SK-N-MC (cell line): ENCODE measurements at regions not wholly inside any gene's neighbourhood (a gene's known extent, or its start where the extent isn't known, plus 50 kb on each side); places are given as distances from the start of the nearest gene placed in this dataset.
"Not testable (repeated sequence)": the region's sequence is repeated elsewhere in the genome, so short reads cannot be mapped to it uniquely, and the experiment has no call there.

Experiments used
- DNase-seq: peaks from one replicate; pipeline ENCODE4 v3.0.0-alpha.2; 2011; ENCODE audit warnings: low read depth, low spot score
- H3K27ac ChIP-seq: fragments of 200-600 bp; sonication (generic); 2 replicates; pipeline ENCODE4 v1.5.1; 2016; ENCODE audit warnings: mixed run types
- H3K36me3 ChIP-seq: fragments of 200-600 bp; sonication (generic); 2 replicates; pipeline ENCODE4 v1.6.1; 2017; ENCODE audit warnings: antibody characterized with exemption, low read length, mixed read lengths; ENCODE audit not compliant: insufficient read depth
- H3K4me3 ChIP-seq: fragments of 200-600 bp; sonication (generic); 2 replicates; pipeline ENCODE4 v1.5.1; 2016
- H3K9ac ChIP-seq: fragments of 200-600 bp; sonication (generic); 2 replicates; pipeline ENCODE4 v1.8.0; 2017; ENCODE audit warnings: mixed run types, mixed read lengths; ENCODE audit not compliant: insufficient read length
- H3K9me3 ChIP-seq: fragments of 200-600 bp; sonication (generic); 2 replicates; pipeline ENCODE4 v1.6.1; 2017; ENCODE audit warnings: low read depth, mild to moderate bottlenecking, antibody characterized with exemption, low read length, moderate library complexity, mixed read lengths
- EZH2 ChIP-seq: fragments of 200-600 bp; sonication (generic); IDR thresholded peaks from one replicate; pipeline ENCODE4 v1.6.1; 2017; ENCODE audit warnings: antibody characterized with exemption
- FOXP2 ChIP-seq: optimal IDR thresholded peaks from 2 replicates; pipeline ENCODE3; 2011; ENCODE audit warnings: mild to moderate bottlenecking, moderate library complexity; ENCODE audit not compliant: insufficient read depth; ENCODE audit errors: extremely low read length, control extremely low read depth
- POLR2AphosphoS5 ChIP-seq: IDR thresholded peaks from 2 replicates; pipeline ENCODE4 v1.6.1; 2012; ENCODE audit warnings: mild to moderate bottlenecking, low read depth, low read length, borderline replicate concordance

GRCh38 chr16:58801838-58802237 is 67.7 kb upstream of the GOT2 start:
- Histone ChIP-seq H3K4me3 (no peak overlapping the region), H3K36me3 (no peaks in the 10 kb centered on the region), H3K9me3 (no peaks in the 10 kb centered on the region), H3K9ac (no peak overlapping the region), H3K27ac (no peak overlapping the region)
- DNase-seq: no peak
- TF ChIP-seq EZH2 (no peak), POLR2AphosphoS5 (no peak), FOXP2 (no peak)

- no peaks in the 10 kb centered on the region for H3K9me3 ChIP-seq
- H3K4me3 ChIP-seq: no peak overlapping the region
- H3K36me3 ChIP-seq: no peaks in the 10 kb centered on the region
- no peak overlapping the region for H3K9ac ChIP-seq
- DNase-seq: no peak
- no peak overlapping the region for H3K27ac ChIP-seq
- TF ChIP-seq POLR2AphosphoS5 (no peak), EZH2 (no peak), FOXP2 (no peak)
Measured at GRCh38 chr16:58797137-58797801, 63.2 kb upstream of the GOT2 start.

GRCh38 chr16:58793366-58793765 is 59.2 kb upstream of the GOT2 start:
- no peak overlapping the region for H3K9ac ChIP-seq
- H3K27ac ChIP-seq: no peak overlapping the region

GRCh38 chr16:58792188-58792587 is 58.1 kb upstream of the GOT2 start:
- no peaks in the 10 kb centered on the region for H3K9me3 ChIP-seq
- H3K36me3 ChIP-seq: no peaks in the 10 kb centered on the region
- no peak overlapping the region for H3K4me3 ChIP-seq
- no peak for TF ChIP-seq FOXP2
- TF ChIP-seq EZH2: no peak
- no peak for TF ChIP-seq POLR2AphosphoS5
- no peak overlapping the region for H3K27ac ChIP-seq
- DNase-seq: no peak
- H3K9ac ChIP-seq: no peak overlapping the region

More at GRCh38 chr16:58793366-58793765, 59.2 kb upstream of the GOT2 start:
- Histone ChIP-seq H3K4me3 (no peak overlapping the region), H3K36me3 (no peaks in the 10 kb centered on the region), H3K9me3 (no peaks in the 10 kb centered on the region)
- TF ChIP-seq FOXP2 (no peak), EZH2 (no peak), POLR2AphosphoS5 (no peak)
- no peak for DNase-seq

- not testable (repeated sequence) for H3K9me3 ChIP-seq, H3K36me3 ChIP-seq, H3K27ac ChIP-seq, DNase-seq, H3K4me3 ChIP-seq, H3K9ac ChIP-seq
Measured at GRCh38 chr16:58790816-58791557, 56.9 kb upstream of the GOT2 start.

GRCh38 chr16:58789351-58789750 is 55.2 kb upstream of the GOT2 start:
- DNase-seq: no peak
- TF ChIP-seq POLR2AphosphoS5: no peak
- TF ChIP-seq EZH2: no peak
- TF ChIP-seq FOXP2: no peak
- H3K9ac ChIP-seq: no peak overlapping the region
- H3K4me3 ChIP-seq: no peak overlapping the region
- H3K27ac ChIP-seq: no peak overlapping the region
- no peaks in the 10 kb centered on the region for H3K9me3 ChIP-seq
- no peaks in the 10 kb centered on the region for H3K36me3 ChIP-seq
